Brain pericyte (primary cell): ENCODE measurements at regions not wholly inside any gene's neighbourhood (a gene's known extent, or its start where the extent isn't known, plus 50 kb on each side); places are given as distances from the start of the nearest gene placed in this dataset.

Experiments
- DNase-seq: peaks from one replicate; pipeline ENCODE4 v3.0.0-alpha.2; 2012; ENCODE audit warnings: low read depth, low spot score

DNA sequence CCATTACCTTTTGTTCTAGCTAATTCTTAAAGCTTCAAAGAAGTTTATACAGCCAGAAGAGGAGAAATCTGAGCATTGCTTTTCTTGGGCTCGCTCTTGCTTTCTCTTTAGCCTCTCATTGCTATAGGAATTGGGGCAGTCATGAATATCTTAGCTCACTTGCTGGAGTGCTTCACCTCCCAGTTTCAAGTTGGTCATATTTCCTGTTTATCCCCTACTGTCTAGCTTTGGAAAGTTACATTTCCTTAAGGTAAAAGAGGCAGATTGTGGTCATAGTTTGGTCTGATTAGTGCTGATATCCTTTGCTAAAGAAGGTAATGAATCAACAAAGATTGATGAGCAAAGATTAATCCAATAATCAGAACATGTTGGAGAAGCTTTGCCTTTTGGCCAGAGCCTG lies 77.7 kb upstream of the GLI3 start:
- no peak for DNase-seq

DNA sequence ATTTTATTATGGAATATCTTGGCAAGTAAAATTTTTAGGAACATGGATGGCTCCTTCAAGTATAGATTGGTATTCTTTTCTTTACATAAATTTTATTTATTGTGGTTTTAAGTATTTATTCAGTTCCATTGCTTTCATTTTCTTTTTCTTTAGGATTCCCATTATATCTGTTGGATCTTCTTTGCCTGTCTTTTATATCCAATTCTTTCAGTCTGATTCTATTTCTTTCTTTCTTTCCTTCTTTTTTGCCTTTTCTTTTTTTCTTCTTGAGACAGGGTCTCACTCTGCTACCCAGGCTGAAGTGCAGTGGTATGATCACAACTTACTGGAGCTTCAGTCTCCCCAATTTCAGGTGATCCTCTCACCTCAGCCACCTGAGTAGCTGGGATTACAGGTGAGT lies 74.2 kb upstream of the GLI3 start:
- no peak for DNase-seq

- no peak for DNase-seq
Measured at GRCh38 chr7:42292991-42293521, 56.0 kb upstream of the GLI3 start.

- no peak for DNase-seq
Measured at GRCh38 chr7:42289473-42289872, 52.5 kb upstream of the GLI3 start.
